GM19395 (cell line): ENCODE measurements at regions not wholly inside any gene's neighbourhood (a gene's known extent, or its start where the extent isn't known, plus 50 kb on each side); places are given as distances from the start of the nearest gene placed in this dataset.
"Not testable (repeated sequence)": the region's sequence is repeated elsewhere in the genome, so short reads cannot be mapped to it uniquely, and the experiment has no call there.

ENCODE experiments used
- ATAC-seq: cut with Tn5 transposase; IDR thresholded peaks from one replicate; pipeline ENCODE4 v1.9.1; 2021; ENCODE audit warnings: mild to moderate bottlenecking, moderate library complexity; ENCODE audit not compliant: unreplicated experiment

GRCh38 chr1:238485912-238486209, 595.1 kb upstream of the ZP4 start:
- ATAC-seq: no peak

- ATAC-seq: no peak
Observed at GRCh38 chr1:238485057-238485911, 594.6 kb upstream of the ZP4 start.

- no peak for ATAC-seq
Observed at GRCh38 chr1:238484121-238484520, 593.4 kb upstream of the ZP4 start.

GRCh38 chr1:238476841-238477240, 586.1 kb upstream of the ZP4 start:
- ATAC-seq: no peak

- ATAC-seq: no peak
Observed at GRCh38 chr1:238475712-238476111, 585.0 kb upstream of the ZP4 start.

- ATAC-seq: no peak
Observed at GRCh38 chr1:238474263-238474662, 583.5 kb upstream of the ZP4 start.

- ATAC-seq: no peak
Observed at GRCh38 chr1:238469146-238469631, 578.5 kb upstream of the ZP4 start.

GRCh38 chr1:238468068-238468467, 577.3 kb upstream of the ZP4 start:
- ATAC-seq: no peak

GRCh38 chr1:238466459-238466858, 575.7 kb upstream of the ZP4 start:
- ATAC-seq: no peak

GRCh38 chr1:238465449-238465848, 574.7 kb upstream of the ZP4 start:
- ATAC-seq: no peak

- ATAC-seq: no peak
Observed at GRCh38 chr1:238458899-238459298, 568.2 kb upstream of the ZP4 start.

- no peak for ATAC-seq
Observed at GRCh38 chr1:238457610-238458009, 566.9 kb upstream of the ZP4 start.

- ATAC-seq: no peak
Observed at GRCh38 chr1:238451781-238452310, 561.1 kb upstream of the ZP4 start.

GRCh38 chr1:238450976-238451375, 560.3 kb upstream of the ZP4 start:
- no peak for ATAC-seq

- ATAC-seq: no peak
Observed at GRCh38 chr1:238443687-238444086, 553.0 kb upstream of the ZP4 start.

GRCh38 chr1:238439511-238439910, 548.8 kb upstream of the ZP4 start:
- no peak for ATAC-seq

GRCh38 chr1:238438311-238439270, 547.9 kb upstream of the ZP4 start:
- ATAC-seq: no peak

GRCh38 chr1:238429703-238430102, 539.0 kb upstream of the ZP4 start:
- not testable (repeated sequence) for ATAC-seq

- no peak for ATAC-seq
Observed at GRCh38 chr1:238419209-238419608, 528.5 kb upstream of the ZP4 start.

GRCh38 chr1:238409932-238410331, 519.2 kb upstream of the ZP4 start:
- no peak for ATAC-seq

GRCh38 chr1:238409191-238409850, 518.6 kb upstream of the ZP4 start:
- ATAC-seq: no peak
